ENCODE measurements at regions not wholly inside any gene's neighbourhood (a gene's known extent, or its start where the extent isn't known, plus 50 kb on each side); places are given as distances from the start of the nearest gene placed in this dataset.

DNA sequence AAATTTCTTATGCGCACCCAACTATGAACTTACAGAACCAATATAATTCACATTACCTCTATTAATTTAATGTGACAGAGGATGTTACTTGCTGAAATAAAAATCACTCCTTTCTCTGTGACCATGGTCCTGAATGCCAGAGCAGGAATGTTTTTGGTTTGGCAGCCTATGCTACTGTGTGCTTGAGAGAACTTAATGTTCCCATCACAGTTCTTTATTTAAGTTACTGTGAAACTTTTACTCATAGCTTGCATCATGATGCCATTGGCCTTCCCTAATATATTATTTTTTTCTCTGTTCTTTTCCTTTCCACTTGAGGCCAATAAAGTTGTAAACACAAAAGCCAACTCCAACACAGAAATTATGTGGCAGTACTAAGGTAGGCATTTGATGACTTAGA lies 142.2 kb downstream of the FAM76B start:
- TF ChIP-seq, protein P1, sequence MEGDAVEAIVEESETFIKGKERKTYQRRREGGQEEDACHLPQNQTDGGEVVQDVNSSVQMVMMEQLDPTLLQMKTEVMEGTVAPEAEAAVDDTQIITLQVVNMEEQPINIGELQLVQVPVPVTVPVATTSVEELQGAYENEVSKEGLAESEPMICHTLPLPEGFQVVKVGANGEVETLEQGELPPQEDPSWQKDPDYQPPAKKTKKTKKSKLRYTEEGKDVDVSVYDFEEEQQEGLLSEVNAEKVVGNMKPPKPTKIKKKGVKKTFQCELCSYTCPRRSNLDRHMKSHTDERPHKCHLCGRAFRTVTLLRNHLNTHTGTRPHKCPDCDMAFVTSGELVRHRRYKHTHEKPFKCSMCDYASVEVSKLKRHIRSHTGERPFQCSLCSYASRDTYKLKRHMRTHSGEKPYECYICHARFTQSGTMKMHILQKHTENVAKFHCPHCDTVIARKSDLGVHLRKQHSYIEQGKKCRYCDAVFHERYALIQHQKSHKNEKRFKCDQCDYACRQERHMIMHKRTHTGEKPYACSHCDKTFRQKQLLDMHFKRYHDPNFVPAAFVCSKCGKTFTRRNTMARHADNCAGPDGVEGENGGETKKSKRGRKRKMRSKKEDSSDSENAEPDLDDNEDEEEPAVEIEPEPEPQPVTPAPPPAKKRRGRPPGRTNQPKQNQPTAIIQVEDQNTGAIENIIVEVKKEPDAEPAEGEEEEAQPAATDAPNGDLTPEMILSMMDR (IDR thresholded peaks at IDR 0.05), result no peak
- TF ChIP-seq ZNF232 (CRISPR knock-in tag; IDR thresholded peaks at IDR 0.05), result no peak
- TF ChIP-seq FOXP1 (CRISPR knock-in tag; IDR thresholded peaks at IDR 0.05; ENCODE audit: borderline replicate concordance), result no peak
- no peak for TF ChIP-seq PRDM15 (CRISPR knock-in tag; IDR thresholded peaks at IDR 0.05)
- TF ChIP-seq ZNF138 (CRISPR knock-in tag; conservative IDR thresholded peaks at IDR 0.05), result no peak
- TF ChIP-seq, protein P2, sequence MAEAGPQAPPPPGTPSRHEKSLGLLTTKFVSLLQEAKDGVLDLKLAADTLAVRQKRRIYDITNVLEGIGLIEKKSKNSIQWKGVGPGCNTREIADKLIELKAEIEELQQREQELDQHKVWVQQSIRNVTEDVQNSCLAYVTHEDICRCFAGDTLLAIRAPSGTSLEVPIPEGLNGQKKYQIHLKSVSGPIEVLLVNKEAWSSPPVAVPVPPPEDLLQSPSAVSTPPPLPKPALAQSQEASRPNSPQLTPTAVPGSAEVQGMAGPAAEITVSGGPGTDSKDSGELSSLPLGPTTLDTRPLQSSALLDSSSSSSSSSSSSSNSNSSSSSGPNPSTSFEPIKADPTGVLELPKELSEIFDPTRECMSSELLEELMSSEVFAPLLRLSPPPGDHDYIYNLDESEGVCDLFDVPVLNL (CRISPR knock-in tag; IDR thresholded peaks at IDR 0.05; ENCODE audit: borderline replicate concordance, low read depth), result no peak
- no peak for TF ChIP-seq NFE2L1 (CRISPR knock-in tag; IDR thresholded peaks at IDR 0.05)
- no peak for TF ChIP-seq NR1H2 (CRISPR knock-in tag; IDR thresholded peaks at IDR 0.05)
- no peak for TF ChIP-seq JUN (CRISPR knock-in tag; IDR thresholded peaks at IDR 0.05)
- TF ChIP-seq TCF7 (CRISPR knock-in tag; IDR thresholded peaks at IDR 0.05; ENCODE audit: low read depth), result no peak
- TF ChIP-seq GABPB1 (CRISPR knock-in tag; IDR thresholded peaks at IDR 0.05), result no peak

All from WTC11 (cell line).